Heart left ventricle (tissue), 16 donors: ENCODE measurements at regions not wholly inside any gene's neighbourhood (a gene's known extent, or its start where the extent isn't known, plus 50 kb on each side); places are given as distances from the start of the nearest gene placed in this dataset.

Experiments
- ATAC-seq, 4 donors: fragments of 200-7000 bp; cut with Tn5 transposase; one replicate each; pipeline ENCODE4 v1.9.1; 2020 to 2022; ENCODE audit warnings: moderate library complexity in 4 of 4, mild to moderate bottlenecking in 3 of 4, moderate number of reproducible peaks in 1 of 4
- DNase-seq, 5 donors: peaks; one replicate each; pipeline ENCODE4 v3.0.0-alpha.2; 2020
- H3K27ac ChIP-seq, 12 donors: fragments of 200-600 bp; sonication (generic) in 4 of 12; one replicate each; pipeline versions ENCODE4 v1.5.0 to v1.8.0; 2016 to 2022; ENCODE audit warnings: mild to moderate bottlenecking in 2 of 12
- H3K27me3 ChIP-seq, 9 donors: fragments of 200-600 bp; sonication (generic) in 2 of 9; one replicate each; pipeline versions ENCODE4 v1.5.1 to v1.8.0; 2016 to 2022; ENCODE audit warnings: mild to moderate bottlenecking in 3 of 9
- H3K36me3 ChIP-seq, 9 donors: fragments of 200-600 bp; sonication (generic) in 2 of 9; one replicate each; pipeline versions ENCODE4 v1.5.0 to v1.8.0; 2018 to 2022; ENCODE audit warnings: mild to moderate bottlenecking in 2 of 9
- H3K4me1 ChIP-seq, 12 donors: fragments of 200-600 bp; sonication (generic) in 4 of 12; one replicate each; pipeline versions ENCODE4 v1.5.0 to v1.8.0; 2016 to 2022; ENCODE audit warnings: mild to moderate bottlenecking in 3 of 12
- H3K4me3 ChIP-seq, 12 donors: fragments of 200-600 bp; sonication (generic) in 4 of 12; one replicate each; pipeline versions ENCODE4 v1.5.0 to v1.8.0; 2017 to 2022; ENCODE audit warnings: mild to moderate bottlenecking in 9 of 12, moderate library complexity in 4 of 12
- H3K9me3 ChIP-seq, 12 donors: fragments of 200-600 bp; sonication (generic) in 4 of 12; one replicate each; pipeline versions ENCODE4 v1.5.0 to v1.8.0; 2016 to 2022; ENCODE audit warnings: mild to moderate bottlenecking in 1 of 12
- CTCF ChIP-seq, 12 donors: fragments of 200-600 bp; sonication (generic) in 4 of 12; IDR thresholded peaks; one replicate each; pipeline versions ENCODE4 v1.5.0 to v1.8.0; 2018 to 2022; ENCODE audit warnings: antibody characterized with exemption in 12 of 12, mild to moderate bottlenecking in 5 of 12
- POLR2A ChIP-seq, 2 donors: fragments of 450-650 bp; IDR thresholded peaks; one replicate each; pipeline ENCODE4 v1.6.1; 2017; ENCODE audit warnings: antibody characterized with exemption in 2 of 2, mild to moderate bottlenecking in 2 of 2, moderate library complexity in 2 of 2
- WGBS, 4 donors: extraction: QIAGEN DNeasy Blood & Tissue Kit in 2 of 4; methylation state at CpG; one replicate each; pipeline versions ENCODE4 v1.1.5 to v1.1.7; 2013 to 2018; 5-methylcytosine and 5-hydroxymethylcytosine counted together
- intact Hi-C, 10 donors: fragments of 100-400 bp; cut with DNase I; formaldehyde crosslinking; loops; one replicate each; pipeline versions ENCODE4 v1.11.1 to v1.14.2; 2022
- donor health status: ischemic (EF 13 %, LVEDD 7.1; RV severe dilation, severe dysfunction).
- donor health status: healthy with polysubstance abuse.
- donor health status: DM: no; HTN: yes; CAD: no.
- donor health status: DM: no; HTN: no; CAD: no.
- donor health status: ischemic (EF 25% LVEDD 6.9; RV normal size, moderate dysfunction).
- donor health status: ischemic (EF 25% LVEDD 5.7; RV mildly dilated, moderate dysfunction).
- donor health status: healthy.
- donor health status: DM: yes; HTN: yes; CAD: no.
- donor health status: ischemic (EF 35%, LVEDD 5.7; RV mildly dilated, moderate dysfunction).
- donor health status: nonischemic (EF 11% LVEDD 7.7; RV severe dilation, severe dysfunction).
- donor health status: DM: yes; HTN: yes; CAD: no.
- donor health status: PGD.
- donor health status: ischemic (EF 29% LVEDD 5.4; RV normal size, mild dysfunction).
- donor health status: nonischemic (EF 23%, LVEDD 6.1; RV moderate dilation, normal function).

- Histone ChIP-seq H3K9me3 (peaks cover 0 to 2% (median 0%) of the 10 kb centered on the region in 12 donors), H3K4me3 (no peak overlapping the region), H3K4me1 (no peaks in the 10 kb centered on the region), H3K27ac (no peak overlapping the region), H3K36me3 (no peaks in the 10 kb centered on the region), H3K27me3 (no peaks in the 10 kb centered on the region)
- ATAC-seq (no peak), DNase-seq (no peak)
- no peak for TF ChIP-seq POLR2A (IDR thresholded peaks at IDR 0.05)
- no peak for TF ChIP-seq CTCF (IDR thresholded peaks at IDR 0.05)
- intact Hi-C loops = no loop called here
These were observed 1583.6 kb downstream of the CDH8 start for GRCh38 chr16:60452646-60453045.

- 73 to 85% (median 82%) methylated on average over 6 of the region's 6 CpGs for WGBS, 4 donors
- intact Hi-C loops = no loop called here
- Histone ChIP-seq H3K27me3 (no peaks in the 10 kb centered on the region), H3K27ac (no peak overlapping the region), H3K4me1 (no peaks in the 10 kb centered on the region), H3K4me3 (no peak overlapping the region), H3K36me3 (no peaks in the 10 kb centered on the region), H3K9me3 (no peaks in the 10 kb centered on the region)
- no peak for TF ChIP-seq POLR2A (IDR thresholded peaks at IDR 0.05)
- no peak for TF ChIP-seq CTCF (IDR thresholded peaks at IDR 0.05)
- DNase-seq = no peak
- no peak for ATAC-seq
These were observed 1597.3 kb downstream of the CDH8 start for GRCh38 chr16:60438894-60439293.

- no peak for TF ChIP-seq POLR2A (IDR thresholded peaks at IDR 0.05)
- TF ChIP-seq CTCF (IDR thresholded peaks at IDR 0.05) = no peak
- intact Hi-C loops = no loop called here
- no peak overlapping the region for H3K27ac ChIP-seq
- no peak overlapping the region for H3K4me3 ChIP-seq
- no peaks in the 10 kb centered on the region for H3K36me3 ChIP-seq
- no peak for ATAC-seq
- no peaks in the 10 kb centered on the region for H3K27me3 ChIP-seq
- H3K4me1 ChIP-seq = no peaks in the 10 kb centered on the region
- no peak for DNase-seq
- no peaks in the 10 kb centered on the region for H3K9me3 ChIP-seq
These were observed 1603.8 kb downstream of the CDH8 start for GRCh38 chr16:60432472-60432871.

- ATAC-seq = no peak
These were observed 1616.4 kb downstream of the CDH8 start for GRCh38 chr16:60419859-60420258.

More at GRCh38 chr16:60419859-60420258, 1616.4 kb downstream of the CDH8 start:
- Histone ChIP-seq H3K27me3 (no peaks in the 10 kb centered on the region), H3K27ac (no peak overlapping the region), H3K4me1 (no peaks in the 10 kb centered on the region), H3K4me3 (no peak overlapping the region), H3K9me3 (peaks cover 0 to 7% (median 0%) of the 10 kb centered on the region in 12 donors), H3K36me3 (no peaks in the 10 kb centered on the region)
- no peak for DNase-seq
- WGBS, 4 donors = 77 to 84% (median 81%) methylated on average over 4 of the region's 4 CpGs
- no peak for TF ChIP-seq CTCF (IDR thresholded peaks at IDR 0.05)
- no peak for TF ChIP-seq POLR2A (IDR thresholded peaks at IDR 0.05)
- intact Hi-C loops = no loop called here
